ENCODE measurements at regions not wholly inside any gene's neighbourhood (a gene's known extent, or its start where the extent isn't known, plus 50 kb on each side); places are given as distances from the start of the nearest gene placed in this dataset.

GRCh38 chr14:97441740-97442362 lies 644.7 kb downstream of the VRK1 start:
- no peaks in the 10 kb centered on the region for H3K36me3 ChIP-seq (ENCODE audit: control insufficient read depth in 1 of 2, insufficient read depth in 2 of 2, low read length in 2 of 2)
- no peak overlapping the region for H2BK120ac ChIP-seq (ENCODE audit: insufficient read depth, low read length, poor library complexity)
- no peak overlapping the region for H3K4me3 ChIP-seq (ENCODE audit: low read depth, low read length)
- H3K9me3 ChIP-seq (ENCODE audit: insufficient read depth, low read depth, low read length), result no peaks in the 10 kb centered on the region
- H2BK12ac ChIP-seq (ENCODE audit: low read length), result no peak overlapping the region
- H4K91ac ChIP-seq (ENCODE audit: low read depth, low read length), result no peak overlapping the region
- H3K23ac ChIP-seq (ENCODE audit: low read length), result no peak overlapping the region
- no peaks in the 10 kb centered on the region for H3K27me3 ChIP-seq (ENCODE audit: insufficient read depth, low read length)
- H2AFZ ChIP-seq (ENCODE audit: insufficient read depth, low read length, poor library complexity), result no peak overlapping the region
- no peak overlapping the region for H4K8ac ChIP-seq (ENCODE audit: low read depth, low read length)
- no peak overlapping the region for H4K12ac ChIP-seq (ENCODE audit: low read depth, low read length)
- no CpG with 5 or more reads among the region's 9 CpGs for WGBS (ENCODE audit: extremely low coverage, insufficient coverage, insufficient read length)
- H3K4ac ChIP-seq (ENCODE audit: low read depth, low read length), result no peak overlapping the region
- H3K79me2 ChIP-seq (ENCODE audit: control insufficient read depth, insufficient read depth, low read length, poor library complexity), result no peaks in the 10 kb centered on the region
- no peak overlapping the region for H3K9ac ChIP-seq (ENCODE audit: low read length)
- H3K27ac ChIP-seq (ENCODE audit: low read depth, low read length), result no peak overlapping the region
- H3K18ac ChIP-seq (ENCODE audit: low read length), result no peak overlapping the region
- H3K79me1 ChIP-seq (ENCODE audit: low read length), result no peaks in the 10 kb centered on the region
- no peak overlapping the region for H3K4me2 ChIP-seq (ENCODE audit: low read length)
- no peak overlapping the region for H3K14ac ChIP-seq (ENCODE audit: low read length)
- no peaks in the 10 kb centered on the region for H3K4me1 ChIP-seq (ENCODE audit: control insufficient read depth in 1 of 2, insufficient read depth in 2 of 2, low read length in 2 of 2)
- no peak overlapping the region for H2BK5ac ChIP-seq (ENCODE audit: low read depth, low read length, poor library complexity)
- H2AK5ac ChIP-seq (ENCODE audit: low read length), result no peak overlapping the region
- DNase-seq, result no peak

- Histone ChIP-seq H2BK12ac (ENCODE audit: low read length) (no peak overlapping the region), H3K23ac (ENCODE audit: low read length) (no peak overlapping the region), H4K8ac (ENCODE audit: low read depth, low read length) (no peak overlapping the region), H2BK5ac (ENCODE audit: low read depth, low read length, poor library complexity) (no peak overlapping the region), H3K4me1 (ENCODE audit: control insufficient read depth in 1 of 2, insufficient read depth in 2 of 2, low read length in 2 of 2) (no peaks in the 10 kb centered on the region), H2AFZ (ENCODE audit: insufficient read depth, low read length, poor library complexity) (no peak overlapping the region), H3K4ac (ENCODE audit: low read depth, low read length) (no peak overlapping the region), H3K79me2 (ENCODE audit: control insufficient read depth, insufficient read depth, low read length, poor library complexity) (no peaks in the 10 kb centered on the region), H2BK120ac (ENCODE audit: insufficient read depth, low read length, poor library complexity) (no peak overlapping the region), H3K9ac (ENCODE audit: low read length) (no peak overlapping the region), H2AK5ac (ENCODE audit: low read length) (no peak overlapping the region), H3K27ac (ENCODE audit: low read depth, low read length) (no peak overlapping the region), H3K18ac (ENCODE audit: low read length) (no peak overlapping the region), H3K27me3 (ENCODE audit: insufficient read depth, low read length) (no peaks in the 10 kb centered on the region), H4K91ac (ENCODE audit: low read depth, low read length) (no peak overlapping the region), H3K4me3 (ENCODE audit: low read depth, low read length) (no peak overlapping the region), H4K12ac (ENCODE audit: low read depth, low read length) (no peak overlapping the region), H3K79me1 (ENCODE audit: low read length) (no peaks in the 10 kb centered on the region), H3K14ac (ENCODE audit: low read length) (no peak overlapping the region), H3K9me3 (ENCODE audit: insufficient read depth, low read depth, low read length) (no peaks in the 10 kb centered on the region), H3K4me2 (ENCODE audit: low read length) (no peak overlapping the region), H3K36me3 (ENCODE audit: control insufficient read depth in 1 of 2, insufficient read depth in 2 of 2, low read length in 2 of 2) (no peaks in the 10 kb centered on the region)
- no CpG with 5 or more reads among the region's 2 CpGs for WGBS (ENCODE audit: extremely low coverage, insufficient coverage, insufficient read length)
- DNase-seq, result no peak
Measured at GRCh38 chr14:97442363-97442762, 645.2 kb downstream of the VRK1 start.

GRCh38 chr14:97443412-97443811 lies 646.2 kb downstream of the VRK1 start:
- no peak overlapping the region for H3K4me3 ChIP-seq (ENCODE audit: low read depth, low read length)
- no peak overlapping the region for H3K9ac ChIP-seq (ENCODE audit: low read length)
- H3K4me2 ChIP-seq (ENCODE audit: low read length), result no peak overlapping the region
- H2AK5ac ChIP-seq (ENCODE audit: low read length), result no peak overlapping the region
- H2BK5ac ChIP-seq (ENCODE audit: low read depth, low read length, poor library complexity), result no peak overlapping the region
- no peaks in the 10 kb centered on the region for H3K27me3 ChIP-seq (ENCODE audit: insufficient read depth, low read length)
- H3K9me3 ChIP-seq (ENCODE audit: insufficient read depth, low read depth, low read length), result no peaks in the 10 kb centered on the region
- no peak overlapping the region for H2BK120ac ChIP-seq (ENCODE audit: insufficient read depth, low read length, poor library complexity)
- H3K27ac ChIP-seq (ENCODE audit: low read depth, low read length), result no peak overlapping the region
- no peak overlapping the region for H3K23ac ChIP-seq (ENCODE audit: low read length)
- H4K91ac ChIP-seq (ENCODE audit: low read depth, low read length), result no peak overlapping the region
- H3K4ac ChIP-seq (ENCODE audit: low read depth, low read length), result no peak overlapping the region
- no peak overlapping the region for H3K18ac ChIP-seq (ENCODE audit: low read length)
- no peak for DNase-seq
- no CpG with 5 or more reads among the region's 3 CpGs for WGBS (ENCODE audit: extremely low coverage, insufficient coverage, insufficient read length)
- no peak overlapping the region for H2BK12ac ChIP-seq (ENCODE audit: low read length)
- H2AFZ ChIP-seq (ENCODE audit: insufficient read depth, low read length, poor library complexity), result no peak overlapping the region
- H4K12ac ChIP-seq (ENCODE audit: low read depth, low read length), result no peak overlapping the region
- no peak overlapping the region for H4K8ac ChIP-seq (ENCODE audit: low read depth, low read length)
- H3K14ac ChIP-seq (ENCODE audit: low read length), result no peak overlapping the region
- no peaks in the 10 kb centered on the region for H3K79me2 ChIP-seq (ENCODE audit: control insufficient read depth, insufficient read depth, low read length, poor library complexity)
- H3K36me3 ChIP-seq (ENCODE audit: control insufficient read depth in 1 of 2, insufficient read depth in 2 of 2, low read length in 2 of 2), result no peaks in the 10 kb centered on the region
- H3K4me1 ChIP-seq (ENCODE audit: control insufficient read depth in 1 of 2, insufficient read depth in 2 of 2, low read length in 2 of 2), result no peaks in the 10 kb centered on the region
- no peaks in the 10 kb centered on the region for H3K79me1 ChIP-seq (ENCODE audit: low read length)

GRCh38 chr14:97444248-97444647 lies 647.1 kb downstream of the VRK1 start:
- WGBS (ENCODE audit: extremely low coverage, insufficient coverage, insufficient read length), result no CpG with 5 or more reads among the region's 5 CpGs
- H2BK120ac ChIP-seq (ENCODE audit: insufficient read depth, low read length, poor library complexity), result no peak overlapping the region
- H3K9ac ChIP-seq (ENCODE audit: low read length), result no peak overlapping the region
- no peak overlapping the region for H3K23ac ChIP-seq (ENCODE audit: low read length)
- no peaks in the 10 kb centered on the region for H3K79me1 ChIP-seq (ENCODE audit: low read length)
- H3K4me2 ChIP-seq (ENCODE audit: low read length), result no peak overlapping the region
- H3K14ac ChIP-seq (ENCODE audit: low read length), result no peak overlapping the region
- H3K4ac ChIP-seq (ENCODE audit: low read depth, low read length), result no peak overlapping the region
- H4K12ac ChIP-seq (ENCODE audit: low read depth, low read length), result no peak overlapping the region
- no peaks in the 10 kb centered on the region for H3K79me2 ChIP-seq (ENCODE audit: control insufficient read depth, insufficient read depth, low read length, poor library complexity)
- DNase-seq, result no peak
- no peaks in the 10 kb centered on the region for H3K4me1 ChIP-seq (ENCODE audit: control insufficient read depth in 1 of 2, insufficient read depth in 2 of 2, low read length in 2 of 2)
- no peak overlapping the region for H3K18ac ChIP-seq (ENCODE audit: low read length)
- no peak overlapping the region for H3K27ac ChIP-seq (ENCODE audit: low read depth, low read length)
- H3K27me3 ChIP-seq (ENCODE audit: insufficient read depth, low read length), result no peaks in the 10 kb centered on the region
- H3K4me3 ChIP-seq (ENCODE audit: low read depth, low read length), result no peak overlapping the region
- no peak overlapping the region for H2AK5ac ChIP-seq (ENCODE audit: low read length)
- H4K91ac ChIP-seq (ENCODE audit: low read depth, low read length), result no peak overlapping the region
- H2BK5ac ChIP-seq (ENCODE audit: low read depth, low read length, poor library complexity), result no peak overlapping the region
- H4K8ac ChIP-seq (ENCODE audit: low read depth, low read length), result no peak overlapping the region
- no peak overlapping the region for H2BK12ac ChIP-seq (ENCODE audit: low read length)
- no peak overlapping the region for H2AFZ ChIP-seq (ENCODE audit: insufficient read depth, low read length, poor library complexity)
- H3K9me3 ChIP-seq (ENCODE audit: insufficient read depth, low read depth, low read length), result no peaks in the 10 kb centered on the region
- H3K36me3 ChIP-seq (ENCODE audit: control insufficient read depth in 1 of 2, insufficient read depth in 2 of 2, low read length in 2 of 2), result no peaks in the 10 kb centered on the region
